GM20000 (cell line): ENCODE measurements at regions not wholly inside any gene's neighbourhood (a gene's known extent, or its start where the extent isn't known, plus 50 kb on each side); places are given as distances from the start of the nearest gene placed in this dataset.

Experiments used
- DNase-seq: peaks from one replicate; pipeline ENCODE4 v3.0.0; 2012; ENCODE audit warnings: low spot score
- CTCF ChIP-seq: IDR thresholded peaks from 2 replicates; pipeline ENCODE4 v1.5.1; 2012; ENCODE audit warnings: mild to moderate bottlenecking, control low read depth; ENCODE audit errors: extremely low read depth, missing control alignments

- no peak for DNase-seq
- TF ChIP-seq CTCF: no peak
Observed at GRCh38 chr22:27151407-27151806, 494.0 kb downstream of the MIAT start.

GRCh38 chr22:27152033-27152432 lies 494.6 kb downstream of the MIAT start:
- no peak for DNase-seq
- TF ChIP-seq CTCF: no peak

GRCh38 chr22:27152883-27153282 lies 495.5 kb downstream of the MIAT start:
- no peak for DNase-seq
- no peak for TF ChIP-seq CTCF

- DNase-seq: no peak
- no peak for TF ChIP-seq CTCF
Observed at GRCh38 chr22:27153386-27153785, 496.0 kb downstream of the MIAT start.

- no peak for DNase-seq
- TF ChIP-seq CTCF: no peak
Observed at GRCh38 chr22:27154717-27155116, 497.3 kb downstream of the MIAT start.

- no peak for TF ChIP-seq CTCF
- no peak for DNase-seq
Observed at GRCh38 chr22:27156821-27157489, 499.6 kb downstream of the MIAT start.

GRCh38 chr22:27157666-27158370 lies 500.4 kb downstream of the MIAT start:
- no peak for TF ChIP-seq CTCF
- DNase-seq: no peak
